GM21526 (cell line): ENCODE measurements at regions not wholly inside any gene's neighbourhood (a gene's known extent, or its start where the extent isn't known, plus 50 kb on each side); places are given as distances from the start of the nearest gene placed in this dataset.
"Not testable (repeated sequence)": the region's sequence is repeated elsewhere in the genome, so short reads cannot be mapped to it uniquely, and the experiment has no call there.

Experiments used
- ATAC-seq: cut with Tn5 transposase; IDR thresholded peaks from one replicate; pipeline ENCODE4 v1.9.1; 2021; ENCODE audit warnings: moderate library complexity; ENCODE audit not compliant: unreplicated experiment, low FRiP score

DNA sequence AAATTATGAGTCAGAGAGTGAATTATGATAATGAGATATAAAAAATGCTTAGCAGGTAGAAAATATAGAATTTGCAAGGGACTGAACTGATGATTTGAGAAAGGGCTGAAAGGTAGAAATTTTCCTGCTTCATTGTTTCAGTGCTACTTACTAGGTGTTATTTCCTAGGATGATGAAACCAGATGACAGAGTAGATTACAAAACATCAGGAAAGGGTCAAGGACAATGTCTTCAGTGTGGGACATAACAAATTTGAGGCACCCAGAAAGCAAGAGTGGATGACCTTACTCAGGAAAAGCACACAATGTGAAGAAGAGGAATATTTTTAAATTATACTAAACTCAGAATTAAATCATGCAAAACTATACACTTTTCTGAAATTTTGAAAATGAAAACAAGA is 102.1 kb downstream of the SHCBP1 start:
- ATAC-seq = no peak

DNA sequence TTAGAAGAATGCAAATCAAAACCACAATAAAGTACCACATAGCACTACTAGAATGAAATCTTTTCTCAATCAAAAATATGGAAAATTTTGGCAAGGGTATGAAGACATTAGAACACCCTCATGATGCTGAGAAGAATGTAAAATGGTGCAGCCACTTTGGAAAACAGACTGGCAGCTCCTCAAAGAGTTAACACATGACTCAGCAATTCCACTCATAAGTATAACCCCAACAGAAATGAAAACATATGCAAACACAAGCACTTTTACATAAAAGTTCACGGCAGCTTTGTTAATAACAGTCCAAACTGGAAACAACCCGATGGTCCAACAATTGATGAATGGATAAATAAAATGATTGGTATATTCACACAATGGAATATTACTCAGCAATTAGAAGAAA is 124.5 kb downstream of the SHCBP1 start:
- ATAC-seq = no peak

- no peak for ATAC-seq
Measured at GRCh38 chr16:46482895-46483294, 138.3 kb downstream of the SHCBP1 start.

GRCh38 chr16:46466239-46466638 is 154.9 kb downstream of the SHCBP1 start:
- no peak for ATAC-seq

DNA sequence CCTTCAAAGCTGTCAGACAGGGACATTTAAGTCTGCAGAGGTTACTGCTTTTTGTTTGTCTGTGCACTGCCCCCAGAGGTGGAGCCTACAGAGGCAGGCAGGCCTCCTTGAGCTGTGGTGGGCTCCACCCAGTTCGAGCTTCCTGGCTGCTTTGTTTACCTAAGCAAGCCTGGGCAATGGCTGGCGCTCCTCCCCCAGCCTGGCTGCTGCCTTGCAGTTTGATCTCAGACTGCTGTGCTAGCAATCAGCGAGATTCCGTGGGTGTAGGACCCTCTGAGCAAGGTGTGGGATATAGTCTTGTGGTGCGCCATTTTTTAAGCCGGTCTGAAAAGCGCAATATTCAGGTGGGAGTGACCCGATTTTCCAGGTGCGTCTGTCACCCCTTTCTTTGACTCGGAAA is 166.4 kb downstream of the SHCBP1 start:
- not testable (repeated sequence) for ATAC-seq

DNA sequence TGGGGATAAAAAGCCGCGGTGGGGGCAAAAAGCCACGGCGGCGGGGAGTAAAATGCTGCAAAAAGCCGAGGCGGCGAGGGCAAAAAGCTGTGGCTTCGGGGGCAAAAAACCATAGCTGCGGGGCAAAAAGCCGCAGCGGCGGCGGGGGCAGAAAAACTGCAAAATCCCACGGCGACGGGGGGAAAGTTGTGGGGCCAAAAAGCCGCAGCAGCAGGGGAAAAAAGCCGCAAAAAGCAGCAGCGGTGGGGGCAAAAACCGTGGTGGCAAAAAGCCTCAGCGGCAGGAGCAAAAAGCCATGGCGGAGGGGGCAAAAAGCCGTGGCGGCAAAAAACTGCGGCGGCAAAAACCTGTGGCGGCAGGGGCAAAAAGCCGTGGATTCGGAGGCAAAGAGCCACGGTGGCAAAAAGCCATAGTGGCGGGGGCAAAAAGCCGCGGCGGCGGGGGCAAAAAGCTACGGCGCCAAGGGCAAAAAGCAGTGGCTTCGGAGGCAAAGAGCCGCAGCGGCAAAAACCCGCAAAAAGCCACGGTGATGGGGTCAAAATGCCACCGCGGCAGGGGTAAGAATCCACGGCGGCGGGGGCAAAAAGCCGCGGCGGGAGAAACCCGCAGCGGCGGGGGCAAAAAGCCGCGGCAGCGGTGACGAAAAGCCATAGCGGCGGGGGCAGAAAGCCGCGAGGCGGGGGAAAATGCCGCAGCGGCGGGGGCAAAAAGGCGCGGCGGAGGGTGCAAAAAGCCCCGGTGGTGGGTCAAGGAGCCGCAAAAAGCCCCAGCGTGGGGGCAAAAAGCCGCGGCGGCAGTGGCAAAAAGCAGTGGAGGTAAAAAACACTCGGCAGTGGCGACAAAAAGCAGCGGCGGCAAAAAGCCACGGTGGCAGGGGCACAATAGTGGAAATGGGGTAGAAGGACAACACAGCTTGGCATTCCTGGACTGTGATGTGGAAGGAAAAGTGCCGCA is 192.8 kb downstream of the SHCBP1 start:
- ATAC-seq = no peak

DNA sequence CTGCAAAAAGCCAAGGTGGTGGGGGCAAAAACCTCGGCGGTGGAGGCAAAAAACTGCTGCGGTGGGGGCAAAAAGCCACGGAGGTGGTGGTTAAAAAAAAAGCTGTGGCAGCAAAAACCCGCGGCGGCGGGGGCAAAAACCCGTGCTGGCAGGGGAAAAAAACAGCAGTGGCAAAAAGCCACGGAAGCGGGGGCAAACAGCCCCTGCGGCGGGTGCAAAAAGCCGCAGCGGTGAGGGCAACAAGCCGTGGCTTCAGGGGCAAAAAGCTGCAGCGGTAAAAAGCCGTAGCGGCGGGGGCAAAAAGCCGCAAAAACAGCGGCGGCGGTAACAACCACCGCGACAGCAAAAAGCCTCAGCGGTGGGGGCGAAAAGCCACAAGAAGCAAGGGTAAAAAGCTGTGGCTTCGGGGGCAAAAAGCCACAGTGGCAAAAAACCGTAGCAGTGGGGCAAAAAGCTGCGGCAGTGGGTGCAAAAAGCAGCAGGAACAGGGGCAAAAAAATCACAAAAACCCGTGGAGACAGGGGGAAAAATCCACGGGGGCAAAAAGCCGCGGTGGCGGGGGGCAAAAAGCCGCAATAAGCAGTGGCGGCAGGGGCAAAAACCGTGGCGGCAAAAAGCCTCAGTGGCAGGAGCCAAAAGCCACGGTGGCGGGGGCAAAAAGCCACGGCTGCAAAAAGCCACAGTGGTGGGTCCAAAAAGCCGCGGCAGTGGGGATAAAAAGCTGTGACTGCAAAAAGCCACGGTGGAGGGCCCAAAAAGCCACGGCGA is 193.7 kb downstream of the SHCBP1 start:
- ATAC-seq = no peak

GRCh38 chr16:46426336-46426735 is 194.8 kb downstream of the SHCBP1 start:
- ATAC-seq = no peak

DNA sequence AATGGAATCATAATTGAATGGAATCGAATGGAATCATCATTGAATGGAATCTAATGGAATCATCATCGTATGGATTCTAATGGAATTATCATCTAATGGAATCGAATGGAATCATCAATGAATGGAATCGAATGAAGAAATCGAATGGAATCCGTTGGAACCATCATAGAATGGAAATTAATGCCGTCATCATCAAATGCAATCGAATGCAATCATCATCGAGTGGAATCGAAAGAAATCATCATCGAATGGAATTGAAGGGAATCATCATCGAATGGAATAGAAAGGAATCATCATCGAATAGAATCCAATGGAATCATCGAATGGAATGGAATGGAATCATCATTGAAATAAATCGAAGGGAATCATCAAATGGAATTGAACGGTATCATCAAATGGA is 217.2 kb downstream of the SHCBP1 start:
- ATAC-seq = no peak

GRCh38 chr16:46398559-46398958 is 222.6 kb downstream of the SHCBP1 start:
- not testable (repeated sequence) for ATAC-seq

DNA sequence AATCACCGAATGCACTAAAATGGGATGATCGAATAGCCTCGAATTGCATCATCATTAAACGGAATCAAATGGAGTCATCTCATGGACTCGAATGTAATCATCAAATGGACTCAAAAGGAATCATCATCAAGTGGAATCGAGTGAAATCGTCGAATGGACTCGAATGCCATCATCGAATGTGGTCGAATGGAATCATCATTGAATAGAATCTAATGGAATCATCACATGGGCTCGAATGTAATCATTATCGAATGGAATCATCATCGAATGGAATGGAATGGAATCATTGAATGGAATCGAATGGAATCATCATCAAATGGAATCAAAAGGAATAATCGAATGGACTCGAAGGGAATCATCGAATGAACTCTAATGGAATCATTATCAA is 224.3 kb downstream of the SHCBP1 start:
- ATAC-seq = not testable (repeated sequence)

GRCh38 chr16:46396131-46396882 is 224.9 kb downstream of the SHCBP1 start:
- ATAC-seq = not testable (repeated sequence)

GRCh38 chr16:46395391-46395921 is 225.7 kb downstream of the SHCBP1 start:
- ATAC-seq = not testable (repeated sequence)

GRCh38 chr16:46394963-46395362 is 226.2 kb downstream of the SHCBP1 start:
- not testable (repeated sequence) for ATAC-seq

DNA sequence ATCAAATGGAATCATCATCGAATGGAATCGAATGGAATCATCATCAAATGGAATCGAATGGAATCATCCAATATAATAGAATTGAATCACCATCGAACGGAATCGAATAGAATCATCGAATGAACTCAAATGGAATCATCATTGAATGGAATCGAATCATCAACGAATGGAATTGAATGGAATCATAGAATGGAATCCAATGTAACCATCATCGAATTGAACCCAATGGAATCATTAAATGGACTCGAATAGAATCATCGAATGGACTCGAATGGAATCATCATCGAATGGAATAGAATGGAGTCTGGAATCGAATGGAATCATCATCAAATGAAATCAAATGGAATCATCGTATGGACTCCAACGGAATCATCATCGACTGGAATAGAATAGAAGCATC is 227.0 kb downstream of the SHCBP1 start:
- ATAC-seq = not testable (repeated sequence)

DNA sequence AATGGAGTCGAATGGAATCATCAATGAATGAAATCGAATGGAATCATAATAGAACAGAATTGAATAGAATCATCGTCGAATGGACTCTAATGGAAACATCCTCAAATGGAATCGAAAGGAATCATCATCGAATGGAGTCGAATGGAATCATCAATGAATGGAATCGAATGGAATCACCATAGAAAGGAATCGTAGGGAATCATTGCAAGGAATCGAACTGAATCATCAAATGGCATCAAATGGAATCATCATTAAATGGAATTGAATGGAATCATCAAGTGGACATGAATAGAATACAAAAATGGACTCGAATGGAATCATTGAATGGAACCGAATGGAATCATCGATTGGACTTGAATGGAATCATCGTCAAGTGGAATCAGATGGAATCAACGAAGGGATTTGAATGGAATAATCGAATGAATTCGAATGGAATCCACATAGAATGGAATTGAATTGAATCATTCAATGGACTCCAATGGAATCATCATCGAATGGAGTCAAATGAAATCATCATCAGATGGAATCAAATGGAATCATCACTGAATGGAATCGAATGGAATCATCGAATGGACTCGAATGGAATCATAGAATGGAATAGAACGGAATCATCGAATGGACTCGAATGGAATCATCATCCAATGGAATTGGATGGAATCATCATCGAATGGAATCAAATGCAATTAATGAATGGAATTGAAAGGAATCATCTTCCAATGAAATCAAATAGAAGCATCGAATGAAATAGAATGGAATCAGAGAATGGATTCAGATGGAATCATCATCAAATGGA is 228.1 kb downstream of the SHCBP1 start:
- not testable (repeated sequence) for ATAC-seq

DNA sequence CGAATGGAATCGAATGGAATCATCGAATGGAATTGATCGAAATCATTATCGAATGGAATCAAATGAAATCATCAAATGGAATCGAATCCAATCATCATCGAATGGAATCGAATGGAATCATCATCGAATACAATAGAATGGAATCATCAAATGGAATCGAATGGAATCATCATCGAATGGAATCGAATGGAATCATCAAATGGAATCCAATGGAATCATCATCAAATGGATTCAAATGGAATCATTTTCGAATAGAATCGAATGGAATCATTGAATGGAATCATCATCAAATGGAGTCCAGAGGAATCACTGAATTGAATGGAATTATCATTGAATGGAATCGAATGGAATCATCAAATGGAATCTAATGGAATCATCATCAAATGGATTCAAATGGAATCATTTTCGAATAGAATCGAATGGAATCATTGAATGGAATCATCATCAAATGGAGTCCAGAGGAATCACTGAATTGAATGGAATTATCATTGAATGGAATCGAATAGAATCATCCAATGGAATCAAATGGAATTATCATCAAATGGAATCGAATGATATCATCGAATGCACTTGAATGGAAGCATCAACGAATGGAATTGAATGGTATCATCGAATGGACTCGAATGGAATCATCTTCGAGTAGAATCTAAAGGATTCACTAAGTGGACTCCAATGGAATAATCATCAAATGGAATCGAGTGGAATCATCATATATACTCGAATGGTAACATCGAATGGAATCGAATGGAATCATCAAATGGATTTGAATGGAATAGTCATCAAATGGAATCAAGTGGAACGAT is 230.3 kb downstream of the SHCBP1 start:
- not testable (repeated sequence) for ATAC-seq

GRCh38 chr16:46389561-46390041 is 231.6 kb downstream of the SHCBP1 start:
- ATAC-seq = not testable (repeated sequence)
